HepG2 (cell line): ENCODE measurements at regions not wholly inside any gene's neighbourhood (a gene's known extent, or its start where the extent isn't known, plus 50 kb on each side); places are given as distances from the start of the nearest gene placed in this dataset.

Experiments used
- ATAC-seq: fragments of 200-7000 bp; cut with Tn5 transposase; 3 replicates; pipeline ENCODE4 v1.9.1; 2020; ENCODE audit warnings: mild to moderate bottlenecking, moderate library complexity
- BruUV-seq: library from RNA; stranded (reverse); fragments of 400-500 nt; replicated peaks from 2 replicates; lab custom pipeline; 2021; lab: Mats Ljungman, UMichigan
- CTCF ChIA-PET: fragments of 300-600 bp; formaldehyde crosslinking; extraction: SDS; loops from one replicate; lab custom pipeline; 2021; ENCODE audit warnings: low total read pairs, inconsistent platforms, low intra/inter-chr PET ratio; lab: Yijun Ruan, JAX
- POLR2A ChIA-PET: fragments of 350-600 bp; sonication (Branson Sonifier 250); formaldehyde crosslinking; loops from one replicate; lab custom pipeline; 2020; ENCODE audit warnings: antibody characterized with exemption, inconsistent platforms; lab: Yijun Ruan, JAX
- DNase-seq: peaks from one replicate; pipeline ENCODE4 v3.0.0-alpha.2; 2015; ENCODE audit warnings: low spot score
- FAIRE-seq: peaks from 3 replicates; lab custom pipeline; 2011; peaks lifted over from hg19 to GRCh38; lab: Jason Lieb, UNC
- H2AFZ ChIP-seq: one replicate; pipeline ENCODE4 v1.6.1; 2011; ENCODE audit warnings: low read length, inconsistent platforms
- H3K27ac ChIP-seq: fragments of 300-600 bp; 3 replicates; pipeline ENCODE4 v1.8.0; 2011; ENCODE audit warnings: mixed run types, mild to moderate bottlenecking, mixed read lengths, low read length, inconsistent platforms; ENCODE audit not compliant: insufficient read depth; ENCODE audit errors: extremely low read length
- H3K27me3 ChIP-seq, 2 experiments: fragments of 200-600 bp in 1 of 2; 2 replicates in 1 of 2; 3 replicates in 1 of 2; pipeline versions ENCODE4 v1.6.0 to v1.8.0; 2011; ENCODE audit warnings: low read length in 2 of 2, mild to moderate bottlenecking in 2 of 2, moderate library complexity in 2 of 2, inconsistent platforms in 1 of 2; ENCODE audit not compliant: insufficient read depth in 2 of 2, control insufficient read depth in 1 of 2
- H3K36me3 ChIP-seq, 2 experiments: fragments of 200-600 bp in 1 of 2; replicated peaks in 1 of 2; 2 replicates in 1 of 2; 3 replicates in 1 of 2; pipeline versions ENCODE4 v1.5.1 to v1.8.0; 2011; ENCODE audit warnings: low read length in 2 of 2, inconsistent platforms in 1 of 2; ENCODE audit not compliant: insufficient read depth in 2 of 2, control insufficient read depth in 1 of 2
- H3K4me1 ChIP-seq: 2 replicates; pipeline ENCODE4 v1.5.1; 2012; ENCODE audit warnings: low read length, inconsistent platforms; ENCODE audit not compliant: insufficient read depth
- H3K4me2 ChIP-seq: 2 replicates; pipeline ENCODE4 v1.6.0; 2011; ENCODE audit warnings: low read depth, low read length, inconsistent platforms
- H3K4me3 ChIP-seq, 3 experiments: fragments of 200-600 bp in 1 of 3; sonication (generic), shearing (Covaris generic) in 1 of 3; replicated peaks in 1 of 3; 2 replicates each; pipeline ENCODE4 v1.5.1; 2011 to 2016; ENCODE audit warnings: low read length in 3 of 3, inconsistent platforms in 2 of 3, low read depth in 2 of 3, mild to moderate bottlenecking in 2 of 3, control low read depth in 1 of 3, mixed read lengths in 1 of 3; ENCODE audit not compliant: insufficient read depth in 1 of 3
- H3K79me2 ChIP-seq: one replicate; pipeline ENCODE4 v1.6.1; 2011; ENCODE audit warnings: low read length, inconsistent platforms; ENCODE audit not compliant: insufficient read depth
- H3K9ac ChIP-seq: 2 replicates; pipeline ENCODE4 v1.6.0; 2011; ENCODE audit warnings: mild to moderate bottlenecking, low read depth, low read length, inconsistent platforms; ENCODE audit not compliant: insufficient read depth
- H3K9me3 ChIP-seq: 2 replicates; pipeline ENCODE4 v1.5.1; 2012; ENCODE audit warnings: mild to moderate bottlenecking, low read length
- H4K20me1 ChIP-seq: 2 replicates; pipeline ENCODE4 v1.6.0; 2011; ENCODE audit warnings: inconsistent platforms, mild to moderate bottlenecking, low read length, moderate library complexity; ENCODE audit not compliant: insufficient read depth
- ETV5 ChIP-seq: IDR thresholded peaks from 2 replicates; pipeline ENCODE4 v1.6.1; 2018; ENCODE audit warnings: missing biosample characterization, missing genetic modification reagents, inconsistent platforms, borderline replicate concordance
- HNF1A ChIP-seq, 2 experiments: sonication (generic) in 1 of 2; formaldehyde crosslinking in 1 of 2; IDR thresholded peaks; 2 replicates each; pipeline versions ENCODE4 v1.4.0 to v1.6.1; 2016 to 2020; ENCODE audit warnings: borderline replicate concordance in 1 of 2, low read depth in 1 of 2, mild to moderate bottlenecking in 1 of 2, missing genetic modification reagents in 1 of 2
- KAT7 ChIP-seq: IDR thresholded peaks from 2 replicates; pipeline ENCODE4 v1.6.1; 2018; ENCODE audit warnings: borderline replicate concordance, missing compliant biosample characterization
- MAFK ChIP-seq, 2 experiments: IDR thresholded peaks in 1 of 2; conservative IDR thresholded peaks in 1 of 2; 2 replicates each; pipeline ENCODE4 v1.6.1; 2011; ENCODE audit warnings: improper control_type of control experiment in 2 of 2, low read length in 2 of 2
- NR2F6 ChIP-seq, 2 experiments: IDR thresholded peaks; 2 replicates each; pipeline ENCODE4 v1.6.1; 2016; ENCODE audit warnings: antibody characterized with exemption in 1 of 2, mild to moderate bottlenecking in 1 of 2
- THAP9 ChIP-seq: sonication (generic); formaldehyde crosslinking; IDR thresholded peaks from 2 replicates; pipeline ENCODE4; 2020; ENCODE audit warnings: missing genetic modification reagents, mild to moderate bottlenecking, borderline replicate concordance
- ZKSCAN5 ChIP-seq: sonication (generic); formaldehyde crosslinking; IDR thresholded peaks from 2 replicates; pipeline ENCODE4 v1.5.1; 2020; ENCODE audit warnings: mild to moderate bottlenecking, missing genetic modification reagents
- ZNF20 ChIP-seq: sonication (generic); formaldehyde crosslinking; IDR thresholded peaks from 2 replicates; pipeline ENCODE4 v1.4.0; 2020; ENCODE audit warnings: mild to moderate bottlenecking, moderate library complexity, missing genetic modification reagents
- ZNF292 ChIP-seq: sonication (generic); formaldehyde crosslinking; IDR thresholded peaks from 2 replicates; pipeline ENCODE4 v1.8.1; 2022; ENCODE audit warnings: mild to moderate bottlenecking, low read depth, missing genetic modification reagents, borderline replicate concordance
- ZNF460 ChIP-seq: sonication (generic); formaldehyde crosslinking; IDR thresholded peaks from 2 replicates; pipeline ENCODE4 v1.5.1; 2020; ENCODE audit warnings: missing genetic modification reagents, mild to moderate bottlenecking, borderline replicate concordance
- ZNF670 ChIP-seq: sonication (generic); formaldehyde crosslinking; IDR thresholded peaks from 2 replicates; pipeline ENCODE4 v1.8.0; 2022; ENCODE audit warnings: mild to moderate bottlenecking, missing genetic modification reagents, borderline replicate concordance
- ZNF678 ChIP-seq: sonication (generic); formaldehyde crosslinking; IDR thresholded peaks from 2 replicates; pipeline ENCODE4 v1.4.0; 2020; ENCODE audit warnings: mild to moderate bottlenecking, missing genetic modification reagents
- WGBS: methylation state at CpG from one replicate; pipeline ENCODE4 v1.1.6; 2017; ENCODE audit warnings: low lambda C conversion rate; 5-methylcytosine and 5-hydroxymethylcytosine counted together
- in situ Hi-C: cut with HindIII; loops from 2 replicates; pipeline ENCODE4 v1.10.0; 2017; ENCODE audit warnings: low pct_unique_long_range_greater_than_20kb; ENCODE audit not compliant: extremely low pct_ligation_motif_present
- intact Hi-C: fragments of 100-400 bp; cut with micrococcal nuclease; formaldehyde crosslinking; loops from one replicate; pipeline ENCODE4 v1.10.0; 2022; ENCODE audit not compliant: unreplicated experiment
- TF ChIP-seq, protein P1 (sequence below): sonication (generic); formaldehyde crosslinking; IDR thresholded peaks from 2 replicates; pipeline ENCODE4 v1.8.0; 2022; ENCODE audit warnings: missing genetic modification reagents, mild to moderate bottlenecking, borderline replicate concordance
- TF ChIP-seq, protein P2 (sequence below): sonication (generic); formaldehyde crosslinking; IDR thresholded peaks from 2 replicates; pipeline ENCODE4 v1.4.0; 2020; ENCODE audit warnings: missing genetic modification reagents, mild to moderate bottlenecking, borderline replicate concordance

DNA sequence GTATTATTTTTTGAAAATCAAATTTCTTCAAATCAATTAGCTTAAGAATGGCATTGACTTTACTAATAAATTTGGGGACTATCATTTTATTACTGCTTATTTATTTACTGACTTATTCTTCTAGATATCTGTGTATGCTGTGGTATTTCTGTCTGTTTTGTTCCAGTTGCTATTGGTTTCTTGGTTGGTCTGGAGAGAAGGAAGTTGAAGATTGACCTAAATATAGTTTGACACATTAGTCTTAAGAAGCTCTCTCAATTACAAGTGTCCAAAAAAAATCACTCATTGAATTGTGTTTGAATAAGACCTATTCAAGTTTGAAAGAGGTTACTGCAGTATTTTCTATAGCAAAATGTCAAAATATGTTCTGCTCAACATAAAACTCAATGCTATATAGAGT, 153.3 kb upstream of the KYNU start (continued):
- TF ChIP-seq THAP9 (CRISPR knock-in tag): no peak
- no peak for TF ChIP-seq NR2F6 (IDR thresholded peaks at IDR 0.05)
- TF ChIP-seq NR2F6 (CRISPR knock-in tag; IDR thresholded peaks at IDR 0.05): no peak
- TF ChIP-seq, protein P1, sequence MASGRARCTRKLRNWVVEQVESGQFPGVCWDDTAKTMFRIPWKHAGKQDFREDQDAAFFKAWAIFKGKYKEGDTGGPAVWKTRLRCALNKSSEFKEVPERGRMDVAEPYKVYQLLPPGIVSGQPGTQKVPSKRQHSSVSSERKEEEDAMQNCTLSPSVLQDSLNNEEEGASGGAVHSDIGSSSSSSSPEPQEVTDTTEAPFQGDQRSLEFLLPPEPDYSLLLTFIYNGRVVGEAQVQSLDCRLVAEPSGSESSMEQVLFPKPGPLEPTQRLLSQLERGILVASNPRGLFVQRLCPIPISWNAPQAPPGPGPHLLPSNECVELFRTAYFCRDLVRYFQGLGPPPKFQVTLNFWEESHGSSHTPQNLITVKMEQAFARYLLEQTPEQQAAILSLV (CRISPR knock-in tag): no peak

DNA sequence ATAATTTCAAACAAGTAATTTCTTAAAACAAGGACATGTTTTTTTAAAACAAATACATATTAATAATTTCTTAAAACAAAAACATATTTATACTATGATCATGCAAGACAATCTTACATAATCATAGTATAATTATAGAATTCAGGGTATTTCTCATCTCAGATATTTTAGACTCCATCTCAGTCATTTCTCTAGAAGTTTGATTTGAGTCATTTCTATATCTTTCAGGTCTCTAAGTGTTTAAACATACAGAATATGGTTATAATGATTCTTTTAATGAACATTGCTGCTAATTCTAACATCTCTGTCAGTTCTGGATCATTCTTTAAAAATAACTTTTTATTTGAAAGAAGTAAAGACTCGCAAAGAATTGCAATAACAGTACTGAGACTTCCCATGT, 154.2 kb upstream of the KYNU start:
- 40% methylated on average over 1 of the region's 1 CpG for WGBS
- intact Hi-C loops: no loop called here
- no peak for TF ChIP-seq HNF1A (IDR thresholded peaks at IDR 0.05; ENCODE audit: low read depth)
- no peak for TF ChIP-seq HNF1A (CRISPR knock-in tag; IDR thresholded peaks at IDR 0.05; ENCODE audit: borderline replicate concordance)
- TF ChIP-seq ZNF670: no peak
- no peak for TF ChIP-seq KAT7 (CRISPR knock-in tag)
- no peak for TF ChIP-seq ETV5 (CRISPR knock-in tag)
- no peak for TF ChIP-seq ZKSCAN5 (CRISPR knock-in tag)
- no peak for TF ChIP-seq ZNF292 (CRISPR knock-in tag)
- no peak for TF ChIP-seq MAFK (conservative IDR thresholded peaks at IDR 0.05 in 1 of 2, IDR thresholded peaks at IDR 0.05 in 1 of 2; ENCODE audit: low read length in 2 of 2)
- TF ChIP-seq, protein P2, sequence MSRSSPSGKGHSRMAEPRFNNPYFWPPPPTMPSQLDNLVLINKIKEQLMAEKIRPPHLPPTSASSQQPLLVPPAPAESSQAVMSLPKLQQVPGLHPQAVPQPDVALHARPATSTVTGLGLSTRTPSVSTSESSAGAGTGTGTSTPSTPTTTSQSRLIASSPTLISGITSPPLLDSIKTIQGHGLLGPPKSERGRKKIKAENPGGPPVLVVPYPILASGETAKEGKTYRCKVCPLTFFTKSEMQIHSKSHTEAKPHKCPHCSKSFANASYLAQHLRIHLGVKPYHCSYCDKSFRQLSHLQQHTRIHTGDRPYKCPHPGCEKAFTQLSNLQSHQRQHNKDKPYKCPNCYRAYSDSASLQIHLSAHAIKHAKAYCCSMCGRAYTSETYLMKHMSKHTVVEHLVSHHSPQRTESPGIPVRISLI: no peak
- no peak for TF ChIP-seq ZNF460 (CRISPR knock-in tag)
- no peak for TF ChIP-seq ZNF20 (CRISPR knock-in tag)
- no peak for TF ChIP-seq ZNF678 (CRISPR knock-in tag)

More for the DNA sequence above, 154.2 kb upstream of the KYNU start:
- BruUV-seq: no TSS peak
- ATAC-seq: no peak
- no peak overlapping the region for H3K27ac ChIP-seq
- H3K27me3 ChIP-seq: no peaks in the 10 kb centered on the region
- no peaks in the 10 kb centered on the region for H3K9me3 ChIP-seq
- H3K9ac ChIP-seq: no peak overlapping the region
- H4K20me1 ChIP-seq: no peaks in the 10 kb centered on the region
- no peak for FAIRE-seq
- no peak for DNase-seq
- no peaks in the 10 kb centered on the region for H3K36me3 ChIP-seq
- in situ Hi-C loops: no loop called here
- POLR2A ChIA-PET: no interaction called here
- no peak overlapping the region for H3K4me3 ChIP-seq
- no peaks in the 10 kb centered on the region for H3K79me2 ChIP-seq
- H3K4me2 ChIP-seq: no peak overlapping the region
- CTCF ChIA-PET: no interaction called here
- H2AFZ ChIP-seq: no peak overlapping the region
- H3K4me1 ChIP-seq: no peaks in the 10 kb centered on the region
